Activated CD8-positive, alpha-beta T cell treated with anti-CD3 and anti-CD28 coated beads for 36 hours (primary cell): ENCODE measurements at regions not wholly inside any gene's neighbourhood (a gene's known extent, or its start where the extent isn't known, plus 50 kb on each side); places are given as distances from the start of the nearest gene placed in this dataset.

ENCODE experiments used
- ATAC-seq: fragments of 200-7000 bp; cut with Tn5 transposase; one replicate; pipeline ENCODE4 v1.10.0; 2021; ENCODE audit warnings: mild to moderate bottlenecking, moderate library complexity
- CTCF ChIA-PET: fragments of 350-600 bp; sonication (Branson Sonifier 250); formaldehyde crosslinking; loops from one replicate; lab custom pipeline; 2021; ENCODE audit warnings: antibody characterized with exemption; lab: Charles Lee
- POLR2A ChIA-PET: fragments of 350-600 bp; sonication (Branson Sonifier 250); formaldehyde crosslinking; loops from one replicate; lab custom pipeline; 2021; ENCODE audit warnings: antibody characterized with exemption; lab: Charles Lee
- DNase-seq: peaks from one replicate; pipeline ENCODE4 v3.0.0-alpha.2; 2020
- H3K27ac Mint-ChIP-seq: one replicate; pipeline ENCODE4 v1.8.0; 2021; ENCODE audit warnings: mild to moderate bottlenecking, mixed read lengths
- H3K27me3 Mint-ChIP-seq: one replicate; pipeline ENCODE4 v1.8.0; 2021; ENCODE audit warnings: mixed read lengths
- H3K36me3 Mint-ChIP-seq: one replicate; pipeline ENCODE4 v1.8.0; 2021; ENCODE audit warnings: low read depth, mixed read lengths
- H3K4me1 Mint-ChIP-seq: one replicate; pipeline ENCODE4 v1.8.0; 2021; ENCODE audit warnings: low read depth, mixed read lengths
- H3K4me3 Mint-ChIP-seq: one replicate; pipeline ENCODE4 v1.8.0; 2021; ENCODE audit warnings: mild to moderate bottlenecking, moderate library complexity, mixed read lengths
- H3K9me3 Mint-ChIP-seq: one replicate; pipeline ENCODE4 v1.8.0; 2021; ENCODE audit warnings: mixed read lengths
- intact Hi-C: fragments of 100-400 bp; cut with micrococcal nuclease; formaldehyde crosslinking; loops from one replicate; pipeline ENCODE4 v1.10.0; 2022
- TF ChIP-seq, protein P1 (sequence below): fragments of 200-600 bp; IDR thresholded peaks from one replicate; pipeline ENCODE4 v1.8.0; 2022; ENCODE audit warnings: antibody characterized with exemption, mild to moderate bottlenecking

DNA sequence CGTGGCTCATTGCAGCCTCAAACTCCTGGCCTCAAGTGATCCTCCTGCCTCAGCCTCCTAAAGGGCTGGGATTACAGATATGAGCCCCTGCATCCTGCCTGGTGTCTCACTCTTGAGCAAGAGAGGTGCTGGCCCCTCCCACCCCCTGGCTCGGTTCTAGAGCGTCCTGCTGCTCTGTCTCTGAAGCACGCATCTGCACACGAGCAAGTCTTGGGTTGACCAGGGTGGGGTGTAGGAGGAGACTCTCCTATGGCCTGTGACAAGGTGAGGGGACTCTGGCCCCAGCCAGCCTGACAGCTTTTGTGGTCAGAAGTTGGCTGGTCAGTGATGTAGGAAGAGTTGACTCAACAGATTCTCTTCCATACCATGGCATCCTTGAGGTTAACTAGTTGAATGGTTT lies 110.7 kb upstream of the CARD11 start:
- ChIA-PET CTCF (interaction anchor here (0.7 to 5.1 kb wide), 33 partner anchors 9 to 289 kb away, joined by 3 to 70 read pairs (median 5); no protein-coding TSS in a partner anchor), POLR2A (interaction anchor here (1.0 to 1.1 kb wide), 3 partner anchors 89 to 222 kb away, joined by 3 to 4 read pairs (median 3); no protein-coding TSS in a partner anchor)
- H3K36me3 Mint-ChIP-seq, result no peaks in the 10 kb centered on the region
- peaks cover 24% of the 10 kb centered on the region for H3K4me1 Mint-ChIP-seq
- intact Hi-C loops, result no loop called here
- no peaks in the 10 kb centered on the region for H3K27me3 Mint-ChIP-seq
- ATAC-seq (no peak), DNase-seq (peak; percentile 16)
- H3K4me3 Mint-ChIP-seq, result no peak overlapping the region
- TF ChIP-seq, protein P1, sequence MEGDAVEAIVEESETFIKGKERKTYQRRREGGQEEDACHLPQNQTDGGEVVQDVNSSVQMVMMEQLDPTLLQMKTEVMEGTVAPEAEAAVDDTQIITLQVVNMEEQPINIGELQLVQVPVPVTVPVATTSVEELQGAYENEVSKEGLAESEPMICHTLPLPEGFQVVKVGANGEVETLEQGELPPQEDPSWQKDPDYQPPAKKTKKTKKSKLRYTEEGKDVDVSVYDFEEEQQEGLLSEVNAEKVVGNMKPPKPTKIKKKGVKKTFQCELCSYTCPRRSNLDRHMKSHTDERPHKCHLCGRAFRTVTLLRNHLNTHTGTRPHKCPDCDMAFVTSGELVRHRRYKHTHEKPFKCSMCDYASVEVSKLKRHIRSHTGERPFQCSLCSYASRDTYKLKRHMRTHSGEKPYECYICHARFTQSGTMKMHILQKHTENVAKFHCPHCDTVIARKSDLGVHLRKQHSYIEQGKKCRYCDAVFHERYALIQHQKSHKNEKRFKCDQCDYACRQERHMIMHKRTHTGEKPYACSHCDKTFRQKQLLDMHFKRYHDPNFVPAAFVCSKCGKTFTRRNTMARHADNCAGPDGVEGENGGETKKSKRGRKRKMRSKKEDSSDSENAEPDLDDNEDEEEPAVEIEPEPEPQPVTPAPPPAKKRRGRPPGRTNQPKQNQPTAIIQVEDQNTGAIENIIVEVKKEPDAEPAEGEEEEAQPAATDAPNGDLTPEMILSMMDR, result no peak
- no peak overlapping the region for H3K27ac Mint-ChIP-seq
- H3K9me3 Mint-ChIP-seq, result no peaks in the 10 kb centered on the region

DNA sequence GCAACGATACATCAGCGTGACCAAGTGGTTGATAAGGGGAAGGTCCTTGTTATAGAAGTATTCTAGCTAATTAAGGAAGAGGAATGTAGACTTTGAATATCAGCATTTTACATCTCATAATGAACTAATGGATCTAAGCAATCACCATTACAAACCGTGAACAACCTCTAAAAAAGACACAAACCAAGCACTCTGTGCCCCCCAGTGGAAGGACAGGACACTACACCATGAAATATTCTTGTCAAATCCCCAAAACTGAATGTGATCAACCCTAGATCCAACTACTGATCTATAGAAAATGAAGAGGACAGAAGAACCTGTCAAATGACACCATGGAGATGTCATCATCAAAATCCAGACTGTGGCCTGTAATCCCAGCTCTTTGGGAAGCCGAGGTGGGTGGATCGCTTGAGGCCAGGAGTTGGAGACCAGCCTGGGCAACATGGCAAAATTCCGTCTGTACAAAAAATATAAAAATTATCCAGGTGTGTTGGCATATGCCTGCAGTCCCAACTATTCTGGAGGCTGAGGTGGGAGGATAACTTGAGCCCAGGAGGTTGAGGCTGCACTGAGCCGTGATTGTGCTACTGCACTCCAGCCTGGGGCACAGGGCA lies 111.3 kb upstream of the CARD11 start:
- Mint-ChIP-seq H3K36me3 (no peaks in the 10 kb centered on the region), H3K27ac (no peak overlapping the region), H3K9me3 (no peaks in the 10 kb centered on the region), H3K4me1 (peaks cover 22% of the 10 kb centered on the region), H3K27me3 (no peaks in the 10 kb centered on the region), H3K4me3 (no peak overlapping the region)
- peak; percentile 84 for DNase-seq
- ATAC-seq, result peak; percentile 94
- CTCF ChIA-PET, result interaction anchor here (0.7 to 5.1 kb wide), 37 partner anchors 10 to 290 kb away, joined by 3 to 70 read pairs (median 4); no protein-coding TSS in a partner anchor
- TF ChIP-seq, protein P1, result peak; percentile 83
- POLR2A ChIA-PET, result interaction anchor here (1.0 to 1.1 kb wide), 3 partner anchors 89 to 222 kb away, joined by 3 to 4 read pairs (median 3); no protein-coding TSS in a partner anchor
- intact Hi-C loops, result loop anchor here (5.0 kb wide), 2 partner anchors 88 to 263 kb away; no protein-coding TSS in a partner anchor

DNA sequence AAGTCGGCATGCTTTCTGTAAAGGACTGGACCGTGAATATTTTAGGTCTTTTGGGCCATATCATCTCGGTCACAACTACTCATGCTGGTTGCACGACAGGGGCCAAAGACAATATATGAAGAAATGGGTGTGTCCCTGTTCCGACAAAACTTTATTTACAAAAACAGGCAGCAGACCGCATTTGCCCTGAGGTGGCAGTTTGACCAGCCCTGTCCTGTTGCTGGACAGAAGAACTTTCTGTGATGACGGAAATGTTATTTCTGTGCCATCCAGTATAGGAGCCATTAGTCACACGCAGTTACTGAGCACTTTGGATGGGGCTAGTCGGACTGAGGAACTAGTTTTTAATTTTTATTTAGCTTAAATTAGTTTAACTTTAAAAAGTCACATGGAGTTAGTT lies 112.8 kb upstream of the CARD11 start:
- TF ChIP-seq, protein P1, result no peak
- ATAC-seq (no peak), DNase-seq (no peak)
- no peak overlapping the region for H3K27ac Mint-ChIP-seq
- peaks cover 21% of the 10 kb centered on the region for H3K4me1 Mint-ChIP-seq
- intact Hi-C loops, result loop anchor here (5.0 kb wide), 2 partner anchors 89 to 264 kb away; no protein-coding TSS in a partner anchor
- H3K9me3 Mint-ChIP-seq, result no peaks in the 10 kb centered on the region
- no peaks in the 10 kb centered on the region for H3K36me3 Mint-ChIP-seq
- ChIA-PET POLR2A (no interaction called here), CTCF (interaction anchor here (0.8 to 5.1 kb wide), 5 partner anchors 12 to 180 kb away, joined by 3 to 70 read pairs (median 4); no protein-coding TSS in a partner anchor)
- no peak overlapping the region for H3K4me3 Mint-ChIP-seq
- no peaks in the 10 kb centered on the region for H3K27me3 Mint-ChIP-seq

DNA sequence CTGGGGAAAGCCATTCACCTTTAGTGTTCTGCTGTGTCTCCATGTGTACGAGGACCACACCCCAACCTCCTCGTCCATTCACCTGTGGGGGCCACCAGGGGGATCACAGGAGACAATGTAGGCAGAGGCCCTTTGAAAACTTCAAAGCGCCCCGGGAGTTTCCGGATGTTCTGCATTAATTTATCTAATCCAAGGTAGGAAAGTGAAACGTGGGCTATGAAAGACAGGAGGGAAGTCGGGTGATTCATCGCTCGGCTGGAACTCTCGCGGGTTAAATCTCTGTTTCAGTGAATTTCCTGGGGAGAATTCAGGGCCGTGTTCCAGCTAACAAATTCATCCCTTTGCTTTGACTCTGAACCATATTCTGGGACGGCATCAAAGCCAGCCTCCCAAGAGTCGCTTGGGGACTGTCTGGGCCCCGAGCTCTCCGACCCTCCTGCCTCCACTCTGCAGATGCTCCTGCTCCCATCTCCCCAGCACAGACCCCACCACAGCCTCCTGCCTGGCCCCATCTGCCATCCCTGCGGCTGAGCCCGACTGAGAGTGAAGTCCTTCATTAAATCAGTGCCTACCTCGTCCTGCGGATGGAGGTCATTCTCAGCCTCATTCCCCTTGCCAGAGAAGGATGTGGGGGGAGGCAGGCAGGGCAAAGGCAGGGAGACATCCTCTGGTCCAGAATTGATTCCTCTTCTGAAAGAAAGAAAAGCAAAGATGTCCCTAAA lies 114.1 kb upstream of the CARD11 start:
- H3K27me3 Mint-ChIP-seq, result no peaks in the 10 kb centered on the region
- DNase-seq, result peak; percentile 13
- intact Hi-C loops, result loop anchor here (5.0 kb wide), 2 partner anchors 90 to 265 kb away; no protein-coding TSS in a partner anchor
- TF ChIP-seq, protein P1, result no peak
- no peaks in the 10 kb centered on the region for H3K9me3 Mint-ChIP-seq
- ChIA-PET POLR2A (no interaction called here), CTCF (interaction anchor here (0.9 to 5.1 kb wide), 2 partner anchors 93 to 271 kb away, joined by 3 to 70 read pairs; no protein-coding TSS in a partner anchor)
- H3K27ac Mint-ChIP-seq, result no peak overlapping the region
- H3K36me3 Mint-ChIP-seq, result no peaks in the 10 kb centered on the region
- no peak for ATAC-seq
- no peak overlapping the region for H3K4me3 Mint-ChIP-seq
- peaks cover 21% of the 10 kb centered on the region for H3K4me1 Mint-ChIP-seq
